HCT116 (cell line): ENCODE measurements at regions not wholly inside any gene's neighbourhood (a gene's known extent, or its start where the extent isn't known, plus 50 kb on each side); places are given as distances from the start of the nearest gene placed in this dataset.

Experiments
- ATAC-seq: fragments of 200-7000 bp; cut with Tn5 transposase; 2 replicates; pipeline ENCODE4 v1.9.1; 2020; ENCODE audit warnings: mild to moderate bottlenecking, moderate library complexity
- BruUV-seq: library from RNA; stranded (reverse); fragments of 400-500 nt; replicated peaks from 2 replicates; lab custom pipeline; 2021; lab: Mats Ljungman, UMichigan
- CTCF ChIA-PET: fragments of 300-600 bp; sonication (Branson Sonifier 250); formaldehyde crosslinking; loops from one replicate; lab custom pipeline; 2021; ENCODE audit warnings: antibody characterized with exemption; lab: Charles Lee
- POLR2A ChIA-PET: fragments of 300-600, 350-600 bp; sonication (Branson Sonifier 250); formaldehyde crosslinking; loops from one replicate; lab custom pipeline; 2021; ENCODE audit warnings: antibody characterized with exemption; lab: Charles Lee
- RAD21 ChIA-PET, 2 experiments: fragments of 300-600 bp; sonication (Branson Sonifier 250); formaldehyde crosslinking; loops; one replicate each; lab custom pipeline; 2023; ENCODE audit warnings: low total read pairs in 2 of 2; ENCODE audit not compliant: uncharacterized antibody in 2 of 2, unreplicated experiment in 2 of 2, low non-redundant PET in 1 of 2; lab: Charles Lee
- DNase-seq: peaks from one replicate; pipeline ENCODE4 v3.0.0-alpha.2; 2010; ENCODE audit warnings: low read depth, low spot score
- H2AFZ ChIP-seq: fragments of 200-600 bp; shearing (Covaris generic), sonication (generic); 2 replicates; pipeline ENCODE4 v1.6.1; 2017; ENCODE audit warnings: low read depth, mixed run types, mixed read lengths, antibody characterized with exemption, low read length; ENCODE audit not compliant: poor library complexity, severe bottlenecking
- H3K27ac ChIP-seq: 2 replicates; pipeline ENCODE4 v1.5.1; 2012; ENCODE audit warnings: low read depth, low read length
- H3K27me3 ChIP-seq: fragments of 200-600 bp; sonication (generic); 2 replicates; pipeline ENCODE4 v1.6.1; 2016; ENCODE audit warnings: mixed run types, low read length, mixed read lengths; ENCODE audit not compliant: insufficient read depth
- H3K36me3 ChIP-seq, 2 experiments: fragments of 200-500 bp in 1 of 2; fragments of 200-600 bp in 1 of 2; sonication (Bioruptor generic) in 1 of 2; sonication (generic) in 1 of 2; 2 replicates each; pipeline versions ENCODE4 v1.5.1 to v1.6.1; 2014 to 2016; ENCODE audit warnings: low read length in 2 of 2, inconsistent platforms in 1 of 2, mixed read lengths in 1 of 2, mixed run types in 1 of 2; ENCODE audit not compliant: insufficient read depth in 2 of 2, control insufficient read depth in 1 of 2
- H3K4me1 ChIP-seq, 2 experiments: fragments of 200-600 bp in 1 of 2; sonication (generic) in 1 of 2; 2 replicates each; pipeline versions ENCODE4 v1.5.1 to v1.6.1; 2012 to 2017; ENCODE audit warnings: low read length in 2 of 2, inconsistent platforms in 1 of 2, mild to moderate bottlenecking in 1 of 2, mixed read lengths in 1 of 2, mixed run types in 1 of 2, moderate library complexity in 1 of 2; ENCODE audit not compliant: insufficient read depth in 2 of 2, control insufficient read depth in 1 of 2
- H3K4me2 ChIP-seq: fragments of 200-600 bp; sonication (generic); 2 replicates; pipeline ENCODE4 v1.6.1; 2017; ENCODE audit warnings: mixed run types, low read length, mixed read lengths
- H3K4me3 ChIP-seq, 2 experiments: fragments of 200-600 bp in 1 of 2; sonication (generic) in 1 of 2; replicated peaks in 1 of 2; 2 replicates each; pipeline ENCODE4 v1.5.1; 2011 to 2016; ENCODE audit warnings: low read length in 2 of 2, control low read depth in 1 of 2, low read depth in 1 of 2, mild to moderate bottlenecking in 1 of 2, mixed read lengths in 1 of 2, mixed run types in 1 of 2
- H3K79me2 ChIP-seq: fragments of 200-600 bp; sonication (generic); 2 replicates; pipeline ENCODE4 v1.6.1; 2017; ENCODE audit warnings: mild to moderate bottlenecking, mixed run types, low read length, moderate library complexity, mixed read lengths; ENCODE audit not compliant: insufficient read depth
- H3K9ac ChIP-seq: fragments of 200-600 bp; sonication (generic); 2 replicates; pipeline ENCODE4 v1.6.1; 2016; ENCODE audit warnings: low read length, mixed read lengths
- H3K9me2 ChIP-seq: fragments of 200-600 bp; sonication (generic), shearing (Covaris generic); 2 replicates; pipeline ENCODE4 v1.6.1; 2017; ENCODE audit warnings: mixed run types, mild to moderate bottlenecking, moderate library complexity; ENCODE audit not compliant: insufficient read depth
- H3K9me3 ChIP-seq, 2 experiments: fragments of 200-500 bp in 1 of 2; fragments of 200-600 bp in 1 of 2; sonication (Bioruptor generic) in 1 of 2; sonication (generic) in 1 of 2; 2 replicates each; pipeline ENCODE4 v1.6.1; 2014 to 2017; ENCODE audit warnings: low read length in 2 of 2, mixed read lengths in 2 of 2, inconsistent platforms in 1 of 2, low read depth in 1 of 2, mild to moderate bottlenecking in 1 of 2, mixed run types in 1 of 2, moderate library complexity in 1 of 2; ENCODE audit not compliant: control insufficient read depth in 1 of 2, insufficient read depth in 1 of 2
- H4K20me1 ChIP-seq: fragments of 200-600 bp; sonication (generic), shearing (Covaris generic); 2 replicates; pipeline ENCODE4 v1.6.1; 2017; ENCODE audit warnings: mixed run types, mild to moderate bottlenecking, moderate library complexity; ENCODE audit not compliant: insufficient read depth
- EGR1 ChIP-seq: IDR thresholded peaks from 2 replicates; pipeline ENCODE4 v1.6.1; 2012; ENCODE audit warnings: low read depth
- ELF1 ChIP-seq: IDR thresholded peaks from 2 replicates; pipeline ENCODE4 v1.6.1; 2012; ENCODE audit warnings: low read depth, borderline replicate concordance
- EZH2phosphoT487 ChIP-seq: fragments of 200-600 bp; IDR thresholded peaks from 2 replicates; pipeline ENCODE4 v1.6.1; 2018; ENCODE audit warnings: antibody characterized with exemption, borderline replicate concordance
- FOSL1 ChIP-seq: IDR thresholded peaks from 2 replicates; pipeline ENCODE4 v1.6.1; 2012; ENCODE audit warnings: low read depth
- JUND ChIP-seq: IDR thresholded peaks from 2 replicates; pipeline ENCODE4 v1.6.1; 2012
- POLR2A ChIP-seq: IDR thresholded peaks from 2 replicates; pipeline ENCODE4 v1.7.0; 2011; ENCODE audit warnings: borderline replicate concordance; ENCODE audit not compliant: insufficient read depth, insufficient read length; ENCODE audit errors: extremely low read depth
- POLR2AphosphoS5 ChIP-seq: IDR thresholded peaks from 2 replicates; pipeline ENCODE4 v1.6.1; 2011; ENCODE audit warnings: mild to moderate bottlenecking, low read depth, low read length, moderate library complexity
- REST ChIP-seq: IDR thresholded peaks from 2 replicates; pipeline ENCODE4 v1.6.1; 2012; ENCODE audit warnings: low read depth
- SIN3A ChIP-seq: IDR thresholded peaks from 2 replicates; pipeline ENCODE4 v1.6.1; 2012; ENCODE audit warnings: low read depth
- SP1 ChIP-seq: IDR thresholded peaks from 2 replicates; pipeline ENCODE4 v1.6.1; 2012; ENCODE audit warnings: low read depth
- ZFX ChIP-seq: fragments of 450-650 bp; IDR thresholded peaks from 2 replicates; pipeline ENCODE4 v1.6.1; 2017
- intact Hi-C: fragments of 100-400 bp; cut with micrococcal nuclease; formaldehyde crosslinking; loops from 2 replicates; pipeline ENCODE4 v1.10.0; 2022
- TF ChIP-seq, protein P1 (sequence below): IDR thresholded peaks from 2 replicates; pipeline ENCODE4 v1.6.1; 2012
- TF ChIP-seq, protein P2 (sequence below): IDR thresholded peaks from 2 replicates; pipeline ENCODE4 v1.6.1; 2012

- ChIA-PET POLR2A (no interaction called here), RAD21 (no interaction called here), CTCF (no interaction called here)
- Histone ChIP-seq H2AFZ (no peak overlapping the region), H3K4me2 (no peak overlapping the region), H3K4me3 (no peak overlapping the region), H3K27me3 (no peaks in the 10 kb centered on the region), H3K9me2 (no peaks in the 10 kb centered on the region), H3K36me3 (no peaks in the 10 kb centered on the region), H3K9ac (no peak overlapping the region), H3K79me2 (no peaks in the 10 kb centered on the region), H3K4me1 (no peaks in the 10 kb centered on the region), H3K9me3 (no peaks in the 10 kb centered on the region), H4K20me1 (no peaks in the 10 kb centered on the region), H3K27ac (no peak overlapping the region)
- no peak for DNase-seq
- TF ChIP-seq FOSL1 (no peak), SP1 (no peak), EZH2phosphoT487 (no peak), SIN3A (no peak), POLR2AphosphoS5 (no peak), ELF1 (no peak), EGR1 (no peak), ZFX (no peak), JUND (no peak)
- TF ChIP-seq, protein P1, sequence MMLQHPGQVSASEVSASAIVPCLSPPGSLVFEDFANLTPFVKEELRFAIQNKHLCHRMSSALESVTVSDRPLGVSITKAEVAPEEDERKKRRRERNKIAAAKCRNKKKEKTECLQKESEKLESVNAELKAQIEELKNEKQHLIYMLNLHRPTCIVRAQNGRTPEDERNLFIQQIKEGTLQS = no peak
- TF ChIP-seq, protein P2, sequence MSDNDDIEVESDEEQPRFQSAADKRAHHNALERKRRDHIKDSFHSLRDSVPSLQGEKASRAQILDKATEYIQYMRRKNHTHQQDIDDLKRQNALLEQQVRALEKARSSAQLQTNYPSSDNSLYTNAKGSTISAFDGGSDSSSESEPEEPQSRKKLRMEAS = no peak
- no TSS peak for BruUV-seq
- no peak for ATAC-seq
- intact Hi-C loops = no loop called here
Measured at GRCh38 chrX:10952619-10953018, 158.5 kb upstream of the HCCS start.

- ChIA-PET CTCF (no interaction called here), POLR2A (no interaction called here), RAD21 (no interaction called here)
- Histone ChIP-seq H3K9me2 (no peaks in the 10 kb centered on the region), H3K36me3 (no peaks in the 10 kb centered on the region), H3K4me3 (no peak overlapping the region), H3K27me3 (no peaks in the 10 kb centered on the region), H4K20me1 (no peaks in the 10 kb centered on the region), H3K9me3 (no peaks in the 10 kb centered on the region), H3K4me2 (no peak overlapping the region), H2AFZ (no peak overlapping the region), H3K27ac (no peak overlapping the region), H3K79me2 (no peaks in the 10 kb centered on the region), H3K4me1 (no peaks in the 10 kb centered on the region), H3K9ac (no peak overlapping the region)
- intact Hi-C loops = no loop called here
- no TSS peak for BruUV-seq
- TF ChIP-seq POLR2A = no peak
- TF ChIP-seq SP1 = no peak
- TF ChIP-seq REST = no peak
- DNase-seq (no peak), ATAC-seq (no peak)
Measured at GRCh38 chrX:10965174-10965798, 145.8 kb upstream of the HCCS start.
